ENCODE measurements at regions not wholly inside any gene's neighbourhood (a gene's known extent, or its start where the extent isn't known, plus 50 kb on each side); places are given as distances from the start of the nearest gene placed in this dataset.

DNA sequence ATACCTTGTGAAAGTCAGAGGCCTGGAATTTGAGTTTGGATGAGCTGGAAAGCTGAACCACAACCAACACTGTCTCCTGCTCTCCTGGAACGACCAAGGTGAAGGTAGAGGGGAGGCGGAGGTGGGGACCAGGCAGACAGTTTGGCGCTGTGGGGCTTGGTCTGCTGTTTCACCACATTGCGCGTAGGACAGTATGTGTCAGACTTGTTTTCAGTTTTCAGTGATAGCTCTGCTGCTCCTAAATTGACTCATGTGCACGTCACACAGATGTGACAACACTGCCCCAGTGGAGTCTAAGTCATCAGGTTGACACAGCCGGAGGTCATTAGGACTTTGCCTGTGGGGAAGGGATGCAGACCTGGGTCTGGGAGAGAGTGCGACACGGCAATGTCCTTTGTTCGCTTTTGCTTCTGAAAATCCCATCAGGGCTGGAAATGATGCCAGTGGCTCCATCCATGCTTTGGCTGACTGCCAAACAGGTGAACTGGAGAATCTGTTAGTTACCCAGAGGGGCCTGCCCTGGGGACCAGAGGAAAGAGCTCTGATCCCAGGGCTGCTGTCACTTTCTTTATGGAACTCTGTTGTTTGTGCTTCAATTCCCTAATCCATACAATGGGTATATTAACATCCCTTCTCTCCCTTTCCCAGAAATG lies 255.5 kb downstream of the CDC5L start (continued):
- TF ChIP-seq FOXM1 (IDR thresholded peaks at IDR 0.05; ENCODE audit: low read depth) (no peak), EZH2phosphoT487 (IDR thresholded peaks at IDR 0.05; ENCODE audit: borderline replicate concordance, low read depth) (no peak), FOXJ3 (CRISPR knock-in tag; IDR thresholded peaks at IDR 0.05) (no peak), RXRA (IDR thresholded peaks at IDR 0.05; ENCODE audit: borderline replicate concordance, low read depth) (no peak)

DNA sequence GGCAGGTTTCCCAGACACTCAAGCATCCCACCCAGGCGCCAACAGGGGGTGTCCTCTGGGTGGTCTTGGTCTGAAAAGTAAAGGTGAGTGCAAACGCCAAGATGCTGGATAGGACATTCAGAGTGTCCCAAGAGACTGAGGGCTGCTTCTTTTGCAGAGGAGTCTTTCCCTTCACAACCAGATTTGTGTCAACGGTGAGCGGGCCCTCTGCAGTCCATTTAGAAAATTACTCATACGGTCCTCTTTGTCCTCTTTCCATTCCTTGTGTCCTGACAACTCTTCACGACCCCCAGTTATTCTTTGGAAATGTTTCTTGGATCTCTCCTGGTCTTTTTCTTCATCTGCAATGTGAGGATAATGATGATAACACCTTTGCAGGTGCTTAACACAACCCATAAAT lies 257.8 kb downstream of the CDC5L start:
- no peak for TF ChIP-seq IRF3 (IDR thresholded peaks at IDR 0.05; ENCODE audit: low read depth, low read length)
- TF ChIP-seq NRF1 (IDR thresholded peaks at IDR 0.05; ENCODE audit: low read depth, low read length): no peak
- TF ChIP-seq FOSL2 (IDR thresholded peaks at IDR 0.05; ENCODE audit: borderline replicate concordance, low read depth): no peak
- TF ChIP-seq, protein P1, sequence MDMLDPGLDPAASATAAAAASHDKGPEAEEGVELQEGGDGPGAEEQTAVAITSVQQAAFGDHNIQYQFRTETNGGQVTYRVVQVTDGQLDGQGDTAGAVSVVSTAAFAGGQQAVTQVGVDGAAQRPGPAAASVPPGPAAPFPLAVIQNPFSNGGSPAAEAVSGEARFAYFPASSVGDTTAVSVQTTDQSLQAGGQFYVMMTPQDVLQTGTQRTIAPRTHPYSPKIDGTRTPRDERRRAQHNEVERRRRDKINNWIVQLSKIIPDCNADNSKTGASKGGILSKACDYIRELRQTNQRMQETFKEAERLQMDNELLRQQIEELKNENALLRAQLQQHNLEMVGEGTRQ (IDR thresholded peaks at IDR 0.05; ENCODE audit: borderline replicate concordance, low read depth, low read length): no peak
- TF ChIP-seq REST (IDR thresholded peaks at IDR 0.05; ENCODE audit: low read depth, low read length): no peak
- no peak for TF ChIP-seq EZH2phosphoT487 (IDR thresholded peaks at IDR 0.05; ENCODE audit: borderline replicate concordance, low read depth)
- TF ChIP-seq GABPA (IDR thresholded peaks at IDR 0.05; ENCODE audit: low read depth): no peak
- TF ChIP-seq RXRA (IDR thresholded peaks at IDR 0.05; ENCODE audit: borderline replicate concordance, low read depth): no peak
- TF ChIP-seq EP300 (IDR thresholded peaks at IDR 0.05; ENCODE audit: borderline replicate concordance in 1 of 2, low read depth in 1 of 2, low read length in 1 of 2): no peak
- TF ChIP-seq CHD2 (IDR thresholded peaks at IDR 0.05; ENCODE audit: low read length, partially characterized antibody): no peak
- TF ChIP-seq JUND (IDR thresholded peaks at IDR 0.05): no peak
- no peak for TF ChIP-seq SIN3A (IDR thresholded peaks at IDR 0.05; ENCODE audit: borderline replicate concordance, low read depth, low read length)
- no peak for TF ChIP-seq MEF2A (IDR thresholded peaks at IDR 0.05; ENCODE audit: borderline replicate concordance, low read depth)
- no peak for TF ChIP-seq RFX5 (IDR thresholded peaks at IDR 0.05; ENCODE audit: low read length)
- TF ChIP-seq PBX3 (IDR thresholded peaks at IDR 0.05): no peak
- DNase-seq: no peak
- Histone ChIP-seq H3K4me3 (ENCODE audit: low read depth in 2 of 2, low read length in 1 of 2) (no peak overlapping the region), H3K4me1 (ENCODE audit: control insufficient read depth in 1 of 2, insufficient read depth in 2 of 2, low read depth in 1 of 2, low read length in 1 of 2) (no peaks in the 10 kb centered on the region; a peak in 1 of 4 replicates), H4K20me1 (ENCODE audit: insufficient read depth) (no peaks in the 10 kb centered on the region), H3K36me3 (replicated peaks in 1 of 2; ENCODE audit: control insufficient read depth in 1 of 2, insufficient read depth in 2 of 2, low read length in 1 of 2) (no peaks in the 10 kb centered on the region), H3K27me3 (ENCODE audit: insufficient read depth) (no peaks in the 10 kb centered on the region), H3K9me3 (no peaks in the 10 kb centered on the region), H3K9ac (no peak overlapping the region), H3K9me2 (no peaks in the 10 kb centered on the region), H3K4me2 (no peak overlapping the region), H3K79me2 (ENCODE audit: insufficient read depth) (no peaks in the 10 kb centered on the region), H3K27ac (ENCODE audit: low read depth in 2 of 2, low read length in 1 of 2) (no peak overlapping the region), H2AFZ (ENCODE audit: low read depth) (no peak overlapping the region), H3F3A (replicated peaks; ENCODE audit: insufficient read depth) (no peaks in the 10 kb centered on the region)
- ChIA-PET POLR2A (no interaction called here), CTCF (interaction anchor here (1.0 to 4.2 kb wide), 5 partner anchors 10 to 175 kb away, joined by 3 to 17 read pairs (median 8); no protein-coding TSS in a partner anchor)
- 72% methylated on average over 5 of the region's 6 CpGs for WGBS (ENCODE audit: low lambda C conversion rate)

All from SK-N-SH (cell line).